ENCODE measurements at regions not wholly inside any gene's neighbourhood (a gene's known extent, or its start where the extent isn't known, plus 50 kb on each side); places are given as distances from the start of the nearest gene placed in this dataset.

GRCh38 chrX:44071070-44071645 lies 98.0 kb upstream of the NDP start:
- H3K27me3 ChIP-seq (ENCODE audit: control insufficient read depth, insufficient read depth, low read length), result peaks cover 1% of the 10 kb centered on the region; the same call in 1 of the 2 replicates
- no peak overlapping the region for H3K14ac ChIP-seq (replicated peaks; ENCODE audit: low read depth, low read length)
- no peak overlapping the region; the same call in 1 of the 2 replicates for H4K91ac ChIP-seq (ENCODE audit: insufficient read depth, low read depth, low read length)
- H4K8ac ChIP-seq (ENCODE audit: low read depth in 2 of 2, low read length in 2 of 2), result no peak overlapping the region
- H3K9ac ChIP-seq (ENCODE audit: low read depth, low read length), result no peak overlapping the region
- no peak overlapping the region for H2BK15ac ChIP-seq (ENCODE audit: low read depth, low read length)
- H3K4me1 ChIP-seq (ENCODE audit: control insufficient read depth, insufficient read depth, low read length), result no peaks in the 10 kb centered on the region
- H2AK5ac ChIP-seq (ENCODE audit: low read depth, low read length), result no peak overlapping the region
- intact Hi-C loops (cut with micrococcal nuclease) (no loop called here), dilution Hi-C loops (cut with HindIII; ENCODE audit: low sequenced_read_pairs, unreplicated experiment) (no loop called here), in situ Hi-C loops (cut with MboI; ENCODE audit: low sequenced_read_pairs) (no loop called here)
- no TSS peak for BruUV-seq (replicated peaks)
- H4K20me1 ChIP-seq (ENCODE audit: insufficient read depth, low read length), result no peaks in the 10 kb centered on the region
- no peak overlapping the region for H3K56ac ChIP-seq (ENCODE audit: extremely low read depth, insufficient read depth, low read length)
- ChIA-PET CTCF (no interaction called here), POLR2A (ENCODE audit: unreplicated experiment) (no interaction called here)
- no peak overlapping the region for H2BK5ac ChIP-seq (ENCODE audit: low read depth, low read length, poor library complexity, severe bottlenecking)
- no peak overlapping the region for H3K4me3 ChIP-seq (ENCODE audit: insufficient read depth, low read depth, low read length)
- H3K79me1 ChIP-seq (ENCODE audit: low read depth in 1 of 2, low read length in 2 of 2), result no peaks in the 10 kb centered on the region
- no peak overlapping the region for H3K27ac ChIP-seq (ENCODE audit: insufficient read depth, low read length)
- ATAC-seq (ENCODE audit: low read depth), result no peak
- H2BK120ac ChIP-seq (ENCODE audit: low read depth, low read length), result no peak overlapping the region
- no peak overlapping the region for H2AK9ac ChIP-seq (replicated peaks; ENCODE audit: low read depth, low read length, poor library complexity)
- no peaks in the 10 kb centered on the region for H3K36me3 ChIP-seq (ENCODE audit: control insufficient read depth, insufficient read depth, low read length)
- DNase-seq, result no peak
- no peak overlapping the region for H3K18ac ChIP-seq (ENCODE audit: low read depth, low read length)
- WGBS, 2 experiments (ENCODE audit: extremely low coverage in 2 of 2, insufficient read length in 1 of 2), result no CpG with 5 or more reads among the region's 3 CpGs
- H3K9me3 ChIP-seq (ENCODE audit: control insufficient read depth, insufficient read depth, low read length), result no peaks in the 10 kb centered on the region
- H2AFZ ChIP-seq (replicated peaks; ENCODE audit: low read length, poor library complexity), result no peak overlapping the region
- H3K4me2 ChIP-seq (ENCODE audit: low read depth, low read length), result no peak overlapping the region
- no peak overlapping the region for H4K5ac ChIP-seq (ENCODE audit: low read depth, low read length)
- TF ChIP-seq MXI1 (IDR thresholded peaks at IDR 0.05; ENCODE audit: borderline replicate concordance, low read depth, low read length) (no peak), MAFK (IDR thresholded peaks at IDR 0.05; ENCODE audit: low read depth, low read length) (peak; percentile 82)
- no peak overlapping the region for H3K4ac ChIP-seq (ENCODE audit: low read depth, low read length)
- H3K23ac ChIP-seq (ENCODE audit: low read depth, low read length), result no peak overlapping the region
- 0 out of 2 replicates have a peak, but pooled peaks cover 6% of the 10 kb centered on the region for H3K9me1 ChIP-seq (ENCODE audit: insufficient read depth, low read length)
- no peak overlapping the region for H2BK20ac ChIP-seq (ENCODE audit: low read depth, low read length)

All from IMR-90 (cell line).